GM12875 (cell line): ENCODE measurements at regions not wholly inside any gene's neighbourhood (a gene's known extent, or its start where the extent isn't known, plus 50 kb on each side); places are given as distances from the start of the nearest gene placed in this dataset.
"Not testable (repeated sequence)": the region's sequence is repeated elsewhere in the genome, so short reads cannot be mapped to it uniquely, and the experiment has no call there.

Source experiments
- H3K4me3 ChIP-seq: one replicate; pipeline ENCODE4 v1.5.1; 2011; ENCODE audit warnings: low read depth, low read length, control low read depth
- CTCF ChIP-seq: IDR thresholded peaks from 2 replicates; pipeline ENCODE4 v1.5.1; 2011; ENCODE audit warnings: low read depth, mild to moderate bottlenecking, control low read depth, inconsistent platforms, low read length, moderate library complexity, borderline replicate concordance; ENCODE audit not compliant: insufficient read depth

- H3K4me3 ChIP-seq: no peak overlapping the region
- no peak for TF ChIP-seq CTCF
Measured at GRCh38 chr7:123270570-123270969, 70.8 kb upstream of the SLC13A1 start.

GRCh38 chr7:123265853-123266252, 66.1 kb upstream of the SLC13A1 start:
- no peak for TF ChIP-seq CTCF
- no peak overlapping the region for H3K4me3 ChIP-seq

GRCh38 chr7:123264820-123265219, 65.1 kb upstream of the SLC13A1 start:
- not testable (repeated sequence) for H3K4me3 ChIP-seq

- no peak for TF ChIP-seq CTCF
- H3K4me3 ChIP-seq: no peak overlapping the region
Measured at GRCh38 chr7:123260428-123260960, 60.7 kb upstream of the SLC13A1 start.

- H3K4me3 ChIP-seq: no peak overlapping the region
Measured at GRCh38 chr7:123259759-123260158, 60.0 kb upstream of the SLC13A1 start.

More at GRCh38 chr7:123259759-123260158, 60.0 kb upstream of the SLC13A1 start:
- TF ChIP-seq CTCF: no peak
